Activated T-cell treated with anti-CD3 and anti-CD28 coated beads, Interleukin-2, amount 50 U/mL, for 72 hours (primary cell): ENCODE measurements at regions not wholly inside any gene's neighbourhood (a gene's known extent, or its start where the extent isn't known, plus 50 kb on each side); places are given as distances from the start of the nearest gene placed in this dataset.
"Not testable (repeated sequence)": the region's sequence is repeated elsewhere in the genome, so short reads cannot be mapped to it uniquely, and the experiment has no call there.

Experiments
- ATAC-seq, 2 donors: fragments of 150-1000 bp; cut with Tn5 transposase; replicated peaks in 1 of 2; 2 replicates each; pipeline ENCODE4 v1.10.0; 2021; ENCODE audit warnings: moderate library complexity in 2 of 2, mild to moderate bottlenecking in 1 of 2
- DNase-seq, 2 donors: peaks; one replicate each; pipeline ENCODE4 v3.0.0; 2021 to 2022; ENCODE audit warnings: mixed read lengths in 1 of 2
- H3K27ac Mint-ChIP-seq: one replicate; pipeline ENCODE4 v1.8.0; 2022; ENCODE audit warnings: mild to moderate bottlenecking, moderate library complexity, mixed read lengths
- H3K27me3 Mint-ChIP-seq: one replicate; pipeline ENCODE4 v1.8.0; 2022; ENCODE audit warnings: low read depth, mixed read lengths
- H3K36me3 Mint-ChIP-seq, 2 donors: one replicate each; pipeline ENCODE4 v1.8.0; 2022; ENCODE audit warnings: mixed read lengths in 2 of 2, mild to moderate bottlenecking in 1 of 2; ENCODE audit not compliant: insufficient read depth in 2 of 2
- H3K4me1 Mint-ChIP-seq: one replicate; pipeline ENCODE4 v1.8.0; 2022; ENCODE audit warnings: low read depth, mixed read lengths
- H3K4me3 Mint-ChIP-seq, 2 donors: one replicate each; pipeline ENCODE4 v1.8.0; 2022; ENCODE audit warnings: mild to moderate bottlenecking in 2 of 2, mixed read lengths in 2 of 2, moderate library complexity in 2 of 2
- H3K9me3 Mint-ChIP-seq, 2 donors: one replicate each; pipeline ENCODE4 v1.8.0; 2022; ENCODE audit warnings: mixed read lengths in 2 of 2

- no peak overlapping the region for H3K27ac Mint-ChIP-seq
- H3K36me3 Mint-ChIP-seq = no peaks in the 10 kb centered on the region
These were observed 381.7 kb downstream of the GPAT3 start for GRCh38 chr4:83917572-83917971.

GRCh38 chr4:83910693-83911092, 374.8 kb downstream of the GPAT3 start:
- H3K36me3 Mint-ChIP-seq = no peaks in the 10 kb centered on the region
- ATAC-seq (no peak), DNase-seq (no peak)
- H3K27ac Mint-ChIP-seq = no peak overlapping the region
- no peak overlapping the region for H3K4me3 Mint-ChIP-seq
- no peaks in the 10 kb centered on the region for H3K4me1 Mint-ChIP-seq
- H3K27me3 Mint-ChIP-seq = peaks cover 7% of the 10 kb centered on the region
- H3K9me3 Mint-ChIP-seq = no peaks in the 10 kb centered on the region

More at GRCh38 chr4:83917572-83917971, 381.7 kb downstream of the GPAT3 start:
- Mint-ChIP-seq H3K9me3 (no peaks in the 10 kb centered on the region), H3K4me3 (no peak overlapping the region), H3K4me1 (no peaks in the 10 kb centered on the region), H3K27me3 (no peaks in the 10 kb centered on the region)
- ATAC-seq (no peak), DNase-seq (no peak)

- peaks cover 7% of the 10 kb centered on the region for H3K27me3 Mint-ChIP-seq
These were observed 370.7 kb downstream of the GPAT3 start for GRCh38 chr4:83906561-83906960.

GRCh38 chr4:83905952-83906351, 370.0 kb downstream of the GPAT3 start:
- H3K27me3 Mint-ChIP-seq = peaks cover 7% of the 10 kb centered on the region
- no peak overlapping the region for H3K27ac Mint-ChIP-seq
- H3K36me3 Mint-ChIP-seq = no peaks in the 10 kb centered on the region
- no peaks in the 10 kb centered on the region for H3K9me3 Mint-ChIP-seq
- H3K4me1 Mint-ChIP-seq = no peaks in the 10 kb centered on the region
- H3K4me3 Mint-ChIP-seq = no peak overlapping the region
- DNase-seq (no peak), ATAC-seq (no peak)

More at GRCh38 chr4:83906561-83906960, 370.7 kb downstream of the GPAT3 start:
- no peak for DNase-seq
- Mint-ChIP-seq H3K4me3 (no peak overlapping the region), H3K9me3 (no peaks in the 10 kb centered on the region), H3K27ac (no peak overlapping the region), H3K36me3 (no peaks in the 10 kb centered on the region), H3K4me1 (no peaks in the 10 kb centered on the region)
- no peak for ATAC-seq

- not testable (repeated sequence) for DNase-seq, H3K4me3 Mint-ChIP-seq, H3K4me1 Mint-ChIP-seq, H3K9me3 Mint-ChIP-seq, H3K27ac Mint-ChIP-seq, H3K27me3 Mint-ChIP-seq, H3K36me3 Mint-ChIP-seq, ATAC-seq
These were observed 367.8 kb downstream of the GPAT3 start for GRCh38 chr4:83903740-83904139.

- Mint-ChIP-seq H3K27me3 (no peaks in the 10 kb centered on the region), H3K9me3 (peaks cover 0 to 3% of the 10 kb centered on the region in 2 donors), H3K4me3 (no peak overlapping the region), H3K36me3 (no peaks in the 10 kb centered on the region), H3K27ac (no peak overlapping the region), H3K4me1 (no peaks in the 10 kb centered on the region)
- DNase-seq = no peak
- no peak for ATAC-seq
These were observed 358.9 kb downstream of the GPAT3 start for GRCh38 chr4:83894831-83895230.

- Mint-ChIP-seq H3K4me3 (no peak overlapping the region), H3K4me1 (no peaks in the 10 kb centered on the region), H3K27ac (no peak overlapping the region), H3K9me3 (peaks cover 0 to 3% of the 10 kb centered on the region in 2 donors), H3K27me3 (no peaks in the 10 kb centered on the region), H3K36me3 (no peaks in the 10 kb centered on the region)
- ATAC-seq (no peak), DNase-seq (no peak)
These were observed 354.9 kb downstream of the GPAT3 start for GRCh38 chr4:83890816-83891215.

GRCh38 chr4:83890231-83890630, 354.3 kb downstream of the GPAT3 start:
- H3K27ac Mint-ChIP-seq = peak overlapping the region; percentile 61
- ATAC-seq (no peak), DNase-seq (no peak)
- H3K36me3 Mint-ChIP-seq = no peaks in the 10 kb centered on the region
- no peaks in the 10 kb centered on the region for H3K27me3 Mint-ChIP-seq
- peaks cover 0 to 3% of the 10 kb centered on the region in 2 donors for H3K9me3 Mint-ChIP-seq
- H3K4me3 Mint-ChIP-seq = no peak overlapping the region
- no peaks in the 10 kb centered on the region for H3K4me1 Mint-ChIP-seq

GRCh38 chr4:83889802-83890201, 353.9 kb downstream of the GPAT3 start:
- DNase-seq = no peak
- Mint-ChIP-seq H3K4me3 (no peak overlapping the region), H3K4me1 (no peaks in the 10 kb centered on the region), H3K9me3 (peaks cover 0 to 3% of the 10 kb centered on the region in 2 donors), H3K36me3 (no peaks in the 10 kb centered on the region), H3K27ac (no peak overlapping the region), H3K27me3 (no peaks in the 10 kb centered on the region)
- ATAC-seq = no peak

- Mint-ChIP-seq H3K27ac (no peak overlapping the region), H3K4me3 (no peak overlapping the region), H3K27me3 (no peaks in the 10 kb centered on the region), H3K9me3 (no peaks in the 10 kb centered on the region), H3K4me1 (no peaks in the 10 kb centered on the region), H3K36me3 (no peaks in the 10 kb centered on the region)
- ATAC-seq = no peak
- DNase-seq = no peak
These were observed 349.6 kb downstream of the GPAT3 start for GRCh38 chr4:83885256-83886182.

- H3K9me3 Mint-ChIP-seq = no peaks in the 10 kb centered on the region
- H3K4me1 Mint-ChIP-seq = no peaks in the 10 kb centered on the region
- no peak overlapping the region for H3K27ac Mint-ChIP-seq
- DNase-seq = no peak
- no peaks in the 10 kb centered on the region for H3K36me3 Mint-ChIP-seq
- no peak overlapping the region for H3K4me3 Mint-ChIP-seq
- no peaks in the 10 kb centered on the region for H3K27me3 Mint-ChIP-seq
- ATAC-seq = no peak
These were observed 340.1 kb downstream of the GPAT3 start for GRCh38 chr4:83876047-83876446.

- no peaks in the 10 kb centered on the region for H3K36me3 Mint-ChIP-seq
- H3K27ac Mint-ChIP-seq = no peak overlapping the region
- no peak overlapping the region for H3K4me3 Mint-ChIP-seq
- ATAC-seq = no peak
- H3K9me3 Mint-ChIP-seq = no peaks in the 10 kb centered on the region
- no peak for DNase-seq
- H3K4me1 Mint-ChIP-seq = no peaks in the 10 kb centered on the region
- no peaks in the 10 kb centered on the region for H3K27me3 Mint-ChIP-seq
These were observed 339.5 kb downstream of the GPAT3 start for GRCh38 chr4:83875437-83875836.

GRCh38 chr4:83873996-83874395, 338.1 kb downstream of the GPAT3 start:
- DNase-seq (no peak), ATAC-seq (no peak)
- no peaks in the 10 kb centered on the region for H3K36me3 Mint-ChIP-seq
- H3K4me1 Mint-ChIP-seq = no peaks in the 10 kb centered on the region
- no peak overlapping the region for H3K4me3 Mint-ChIP-seq
- H3K9me3 Mint-ChIP-seq = no peaks in the 10 kb centered on the region
- H3K27me3 Mint-ChIP-seq = no peaks in the 10 kb centered on the region
- H3K27ac Mint-ChIP-seq = no peak overlapping the region
